ENCODE measurements at regions not wholly inside any gene's neighbourhood (a gene's known extent, or its start where the extent isn't known, plus 50 kb on each side); places are given as distances from the start of the nearest gene placed in this dataset.

- ATAC-seq (ENCODE audit: low read depth) (no peak), DNase-seq (no peak)
- TF ChIP-seq EZH2 (IDR thresholded peaks at IDR 0.05; ENCODE audit: borderline replicate concordance, insufficient read depth, low read depth, low read length, poor library complexity, severe bottlenecking): no peak
- TF ChIP-seq, protein P1, sequence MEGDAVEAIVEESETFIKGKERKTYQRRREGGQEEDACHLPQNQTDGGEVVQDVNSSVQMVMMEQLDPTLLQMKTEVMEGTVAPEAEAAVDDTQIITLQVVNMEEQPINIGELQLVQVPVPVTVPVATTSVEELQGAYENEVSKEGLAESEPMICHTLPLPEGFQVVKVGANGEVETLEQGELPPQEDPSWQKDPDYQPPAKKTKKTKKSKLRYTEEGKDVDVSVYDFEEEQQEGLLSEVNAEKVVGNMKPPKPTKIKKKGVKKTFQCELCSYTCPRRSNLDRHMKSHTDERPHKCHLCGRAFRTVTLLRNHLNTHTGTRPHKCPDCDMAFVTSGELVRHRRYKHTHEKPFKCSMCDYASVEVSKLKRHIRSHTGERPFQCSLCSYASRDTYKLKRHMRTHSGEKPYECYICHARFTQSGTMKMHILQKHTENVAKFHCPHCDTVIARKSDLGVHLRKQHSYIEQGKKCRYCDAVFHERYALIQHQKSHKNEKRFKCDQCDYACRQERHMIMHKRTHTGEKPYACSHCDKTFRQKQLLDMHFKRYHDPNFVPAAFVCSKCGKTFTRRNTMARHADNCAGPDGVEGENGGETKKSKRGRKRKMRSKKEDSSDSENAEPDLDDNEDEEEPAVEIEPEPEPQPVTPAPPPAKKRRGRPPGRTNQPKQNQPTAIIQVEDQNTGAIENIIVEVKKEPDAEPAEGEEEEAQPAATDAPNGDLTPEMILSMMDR (IDR thresholded peaks at IDR 0.05): no peak
- no peaks in the 10 kb centered on the region for H3K4me1 Mint-ChIP-seq
- 68% methylated on average over 7 of the region's 8 CpGs for WGBS (ENCODE audit: insufficient coverage)
- Histone ChIP-seq H3K4me3 (ENCODE audit: control extremely low read depth in 1 of 5, extremely low read depth in 1 of 5, insufficient read depth in 1 of 5, low read depth in 2 of 5, low read length in 4 of 5) (no peak overlapping the region), H3K9me3 (ENCODE audit: control extremely low read depth in 1 of 3, control insufficient read depth in 2 of 3, insufficient read depth in 1 of 3, low read length in 2 of 3) (peaks cover 0 to 3% (median 0%) of the 10 kb centered on the region in 3 donors), H4K20me1 (ENCODE audit: control insufficient read depth, insufficient read depth, low read length, poor library complexity, severe bottlenecking) (no peaks in the 10 kb centered on the region), H3K27me3 (replicated peaks in 1 of 4; ENCODE audit: control extremely low read depth in 1 of 4, control insufficient read depth in 3 of 4, insufficient read depth in 4 of 4, low read length in 3 of 4) (no peaks in the 10 kb centered on the region), H2AFZ (ENCODE audit: insufficient read depth, low read depth, low read length, poor library complexity, severe bottlenecking) (no peak overlapping the region), H3K9ac (ENCODE audit: low read length) (no peak overlapping the region), H3K36me3 (replicated peaks in 1 of 2; ENCODE audit: control extremely low read depth in 1 of 2, control insufficient read depth in 1 of 2, extremely low read depth in 1 of 2, insufficient read depth in 2 of 2, low read length in 1 of 2) (no peaks in the 10 kb centered on the region), H3K79me2 (ENCODE audit: control insufficient read depth, insufficient read depth, low read length) (no peaks in the 10 kb centered on the region), H3K27ac (ENCODE audit: low read length in 2 of 2) (no peak overlapping the region), H3K4me1 (ENCODE audit: control insufficient read depth in 2 of 2, insufficient read depth in 2 of 2, low read length in 2 of 2) (no peaks in the 10 kb centered on the region), H3K4me2 (replicated peaks; ENCODE audit: low read depth, low read length, poor library complexity, severe bottlenecking) (no peak overlapping the region)
- no peaks in the 10 kb centered on the region for H3K27me3 Mint-ChIP-seq
- POLR2A ChIA-PET: no interaction called here
- CTCF ChIA-PET: interaction anchor here (0.5 kb wide), 1 partner anchor 63 kb away, joined by 3 read pairs; no protein-coding TSS in a partner anchor
- no peaks in the 10 kb centered on the region for H3K9me3 Mint-ChIP-seq (ENCODE audit: insufficient read depth)
- H3K27ac Mint-ChIP-seq: no peak overlapping the region
- intact Hi-C loops (cut with micrococcal nuclease): no loop called here
- H3K4me3 Mint-ChIP-seq: no peak overlapping the region
Measured at GRCh38 chr5:168092209-168093185, 198.9 kb upstream of the WWC1 start.
